ENCODE measurements at regions not wholly inside any gene's neighbourhood (a gene's known extent, or its start where the extent isn't known, plus 50 kb on each side); places are given as distances from the start of the nearest gene placed in this dataset.

- Histone ChIP-seq H3K27me3 (ENCODE audit: control insufficient read depth, insufficient read depth, low read length) (no peaks in the 10 kb centered on the region), H3K36me3 (ENCODE audit: control insufficient read depth, insufficient read depth, low read length) (no peaks in the 10 kb centered on the region), H3K4me3 (ENCODE audit: low read depth, low read length) (no peak overlapping the region), H3K4me1 (ENCODE audit: control insufficient read depth, insufficient read depth, low read length) (no peaks in the 10 kb centered on the region), H3K9ac (ENCODE audit: low read length) (no peak overlapping the region), H3K27ac (ENCODE audit: low read depth, low read length) (no peak overlapping the region), H3K9me3 (ENCODE audit: control insufficient read depth, insufficient read depth, low read depth, low read length) (no peaks in the 10 kb centered on the region; the same call in 1 of the 2 replicates)
Measured at GRCh38 chr13:22425087-22425486, 754.2 kb downstream of the FGF9 start.

GRCh38 chr13:22427066-22427465, 753.7 kb upstream of the SGCG start:
- Histone ChIP-seq H3K4me1 (ENCODE audit: control insufficient read depth, insufficient read depth, low read length) (no peaks in the 10 kb centered on the region), H3K27me3 (ENCODE audit: control insufficient read depth, insufficient read depth, low read length) (no peaks in the 10 kb centered on the region), H3K27ac (ENCODE audit: low read depth, low read length) (no peak overlapping the region), H3K9ac (ENCODE audit: low read length) (no peak overlapping the region), H3K36me3 (ENCODE audit: control insufficient read depth, insufficient read depth, low read length) (no peaks in the 10 kb centered on the region), H3K4me3 (ENCODE audit: low read depth, low read length) (no peak overlapping the region), H3K9me3 (ENCODE audit: control insufficient read depth, insufficient read depth, low read depth, low read length) (no peaks in the 10 kb centered on the region)

DNA sequence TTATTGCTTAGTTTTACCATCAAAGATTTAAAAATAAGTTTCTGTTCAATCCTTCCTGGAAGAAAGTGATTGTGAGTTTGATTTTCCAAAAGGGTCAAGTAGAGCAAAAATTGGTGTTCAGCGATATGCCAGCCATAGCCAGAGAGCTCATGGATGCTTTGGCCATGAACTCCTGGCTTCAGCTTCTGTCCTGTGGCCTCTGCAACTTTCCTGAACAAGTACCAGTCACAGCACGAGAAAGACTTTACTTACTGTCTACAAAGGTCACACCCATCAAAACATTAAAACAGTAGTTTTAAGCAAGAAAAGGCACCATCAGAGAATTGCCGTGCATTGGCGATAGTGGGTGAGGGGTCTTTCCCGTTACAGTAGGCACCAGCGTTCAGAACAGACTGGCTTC, 753.0 kb upstream of the SGCG start:
- Histone ChIP-seq H3K9ac (ENCODE audit: low read length) (no peak overlapping the region), H3K9me3 (ENCODE audit: control insufficient read depth, insufficient read depth, low read depth, low read length) (peaks cover 3% of the 10 kb centered on the region; the same call in 1 of the 2 replicates), H3K27ac (ENCODE audit: low read depth, low read length) (no peak overlapping the region), H3K4me1 (ENCODE audit: control insufficient read depth, insufficient read depth, low read length) (no peaks in the 10 kb centered on the region), H3K27me3 (ENCODE audit: control insufficient read depth, insufficient read depth, low read length) (no peaks in the 10 kb centered on the region), H3K36me3 (ENCODE audit: control insufficient read depth, insufficient read depth, low read length) (no peaks in the 10 kb centered on the region), H3K4me3 (ENCODE audit: low read depth, low read length) (no peak overlapping the region)

DNA sequence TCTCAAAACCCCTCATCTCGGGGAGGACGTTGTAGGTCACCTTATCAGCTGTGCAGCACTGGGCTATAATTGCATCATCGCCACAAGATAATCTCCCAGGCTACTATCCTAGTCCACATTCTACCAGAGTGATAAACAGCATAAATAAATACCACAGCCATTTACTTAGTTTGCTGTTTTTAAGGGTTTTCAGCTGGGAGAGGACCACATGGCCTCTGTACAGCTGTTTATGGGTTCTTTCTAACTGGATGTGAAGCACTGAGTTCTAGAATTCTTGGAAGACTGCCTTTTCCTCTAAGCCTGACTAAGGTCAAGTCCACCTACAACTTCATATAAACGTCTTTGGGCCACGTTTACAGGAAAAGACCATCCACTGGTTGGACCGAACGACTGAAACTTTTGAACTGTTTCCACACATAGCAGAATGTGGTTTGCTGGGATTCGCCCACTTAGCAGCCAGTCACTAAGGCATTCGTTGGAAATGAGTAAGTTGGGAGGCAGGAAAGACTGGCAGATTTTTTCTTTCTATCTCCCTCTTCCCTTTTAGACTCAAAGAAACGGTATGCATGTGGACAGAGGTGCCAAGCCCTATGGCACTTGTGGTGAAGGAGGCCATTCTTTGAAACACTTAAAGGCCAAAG, 752.5 kb upstream of the SGCG start:
- H3K9me3 ChIP-seq (ENCODE audit: control insufficient read depth, insufficient read depth, low read depth, low read length): peaks cover 4% of the 10 kb centered on the region; the same call in 1 of the 2 replicates
- no peak overlapping the region for H3K9ac ChIP-seq (ENCODE audit: low read length)
- no peak overlapping the region for H3K27ac ChIP-seq (ENCODE audit: low read depth, low read length)
- H3K36me3 ChIP-seq (ENCODE audit: control insufficient read depth, insufficient read depth, low read length): no peaks in the 10 kb centered on the region
- H3K4me1 ChIP-seq (ENCODE audit: control insufficient read depth, insufficient read depth, low read length): no peaks in the 10 kb centered on the region
- no peak overlapping the region for H3K4me3 ChIP-seq (ENCODE audit: low read depth, low read length)
- no peaks in the 10 kb centered on the region for H3K27me3 ChIP-seq (ENCODE audit: control insufficient read depth, insufficient read depth, low read length)

GRCh38 chr13:22432690-22433089, 748.1 kb upstream of the SGCG start:
- H3K9ac ChIP-seq (ENCODE audit: low read length): no peak overlapping the region
- no peak overlapping the region for H3K4me3 ChIP-seq (ENCODE audit: low read depth, low read length)
- no peaks in the 10 kb centered on the region for H3K4me1 ChIP-seq (ENCODE audit: control insufficient read depth, insufficient read depth, low read length)
- peaks cover 4% of the 10 kb centered on the region; the same call in 1 of the 2 replicates for H3K9me3 ChIP-seq (ENCODE audit: control insufficient read depth, insufficient read depth, low read depth, low read length)
- H3K27ac ChIP-seq (ENCODE audit: low read depth, low read length): no peak overlapping the region
- H3K36me3 ChIP-seq (ENCODE audit: control insufficient read depth, insufficient read depth, low read length): no peaks in the 10 kb centered on the region
- H3K27me3 ChIP-seq (ENCODE audit: control insufficient read depth, insufficient read depth, low read length): no peaks in the 10 kb centered on the region

- no peak overlapping the region for H3K9ac ChIP-seq (ENCODE audit: low read length)
- no peaks in the 10 kb centered on the region for H3K36me3 ChIP-seq (ENCODE audit: control insufficient read depth, insufficient read depth, low read length)
- peaks cover 4% of the 10 kb centered on the region; the same call in 1 of the 2 replicates for H3K4me1 ChIP-seq (ENCODE audit: control insufficient read depth, insufficient read depth, low read length)
- no peaks in the 10 kb centered on the region for H3K27me3 ChIP-seq (ENCODE audit: control insufficient read depth, insufficient read depth, low read length)
- no peak overlapping the region for H3K27ac ChIP-seq (ENCODE audit: low read depth, low read length)
- no peaks in the 10 kb centered on the region for H3K9me3 ChIP-seq (ENCODE audit: control insufficient read depth, insufficient read depth, low read depth, low read length)
- no peak overlapping the region for H3K4me3 ChIP-seq (ENCODE audit: low read depth, low read length)
Measured at GRCh38 chr13:22447132-22447886, 733.5 kb upstream of the SGCG start.

DNA sequence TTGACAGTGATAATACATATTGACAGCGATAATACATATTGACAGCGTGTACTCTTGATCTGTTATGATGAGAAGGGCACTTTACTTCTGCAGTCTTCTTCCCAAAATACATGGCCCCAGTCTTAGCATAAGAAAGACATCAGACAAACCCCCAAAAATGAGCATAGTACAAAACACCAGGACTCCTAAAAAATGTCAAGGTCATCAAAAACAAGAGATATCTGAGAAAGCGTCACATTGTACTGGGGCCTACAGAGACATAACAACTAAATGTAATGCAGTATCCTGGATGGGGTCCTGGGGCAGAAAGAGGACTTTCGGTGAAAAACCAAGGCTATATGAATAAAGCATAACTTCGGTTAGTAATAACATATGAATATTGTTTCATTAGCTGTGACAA, 731.5 kb upstream of the SGCG start:
- Histone ChIP-seq H3K27me3 (ENCODE audit: control insufficient read depth, insufficient read depth, low read length) (no peaks in the 10 kb centered on the region), H3K4me3 (ENCODE audit: low read depth, low read length) (no peak overlapping the region), H3K36me3 (ENCODE audit: control insufficient read depth, insufficient read depth, low read length) (no peaks in the 10 kb centered on the region), H3K9ac (ENCODE audit: low read length) (no peak overlapping the region), H3K9me3 (ENCODE audit: control insufficient read depth, insufficient read depth, low read depth, low read length) (no peaks in the 10 kb centered on the region), H3K4me1 (ENCODE audit: control insufficient read depth, insufficient read depth, low read length) (peaks cover 6% of the 10 kb centered on the region; the same call in 1 of the 2 replicates), H3K27ac (ENCODE audit: low read depth, low read length) (no peak overlapping the region)

- Histone ChIP-seq H3K27ac (ENCODE audit: low read depth, low read length) (no peak overlapping the region), H3K27me3 (ENCODE audit: control insufficient read depth, insufficient read depth, low read length) (no peaks in the 10 kb centered on the region), H3K9me3 (ENCODE audit: control insufficient read depth, insufficient read depth, low read depth, low read length) (no peaks in the 10 kb centered on the region), H3K36me3 (ENCODE audit: control insufficient read depth, insufficient read depth, low read length) (no peaks in the 10 kb centered on the region), H3K4me3 (ENCODE audit: low read depth, low read length) (no peak overlapping the region), H3K9ac (ENCODE audit: low read length) (no peak overlapping the region), H3K4me1 (ENCODE audit: control insufficient read depth, insufficient read depth, low read length) (peaks cover 27% of the 10 kb centered on the region)
Measured at GRCh38 chr13:22451327-22451741, 729.4 kb upstream of the SGCG start.

GRCh38 chr13:22454586-22454985, 726.2 kb upstream of the SGCG start:
- no peaks in the 10 kb centered on the region for H3K36me3 ChIP-seq (ENCODE audit: control insufficient read depth, insufficient read depth, low read length)
- H3K27ac ChIP-seq (ENCODE audit: low read depth, low read length): no peak overlapping the region
- peaks cover 29% of the 10 kb centered on the region for H3K4me1 ChIP-seq (ENCODE audit: control insufficient read depth, insufficient read depth, low read length)
- no peak overlapping the region for H3K4me3 ChIP-seq (ENCODE audit: low read depth, low read length)
- no peaks in the 10 kb centered on the region for H3K9me3 ChIP-seq (ENCODE audit: control insufficient read depth, insufficient read depth, low read depth, low read length)
- H3K9ac ChIP-seq (ENCODE audit: low read length): no peak overlapping the region
- no peaks in the 10 kb centered on the region for H3K27me3 ChIP-seq (ENCODE audit: control insufficient read depth, insufficient read depth, low read length)

GRCh38 chr13:22455036-22455435, 725.7 kb upstream of the SGCG start:
- H3K9ac ChIP-seq (ENCODE audit: low read length): no peak overlapping the region
- no peak overlapping the region for H3K27ac ChIP-seq (ENCODE audit: low read depth, low read length)
- peaks cover 29% of the 10 kb centered on the region for H3K4me1 ChIP-seq (ENCODE audit: control insufficient read depth, insufficient read depth, low read length)

GRCh38 chr13:22461854-22462490, 718.8 kb upstream of the SGCG start:
- Histone ChIP-seq H3K27me3 (ENCODE audit: control insufficient read depth, insufficient read depth, low read length) (no peaks in the 10 kb centered on the region), H3K9me3 (ENCODE audit: control insufficient read depth, insufficient read depth, low read depth, low read length) (no peaks in the 10 kb centered on the region), H3K4me1 (ENCODE audit: control insufficient read depth, insufficient read depth, low read length) (no peaks in the 10 kb centered on the region), H3K9ac (ENCODE audit: low read length) (no peak overlapping the region), H3K4me3 (ENCODE audit: low read depth, low read length) (no peak overlapping the region), H3K27ac (ENCODE audit: low read depth, low read length) (no peak overlapping the region), H3K36me3 (ENCODE audit: control insufficient read depth, insufficient read depth, low read length) (no peaks in the 10 kb centered on the region)

More at GRCh38 chr13:22455036-22455435, 725.7 kb upstream of the SGCG start:
- Histone ChIP-seq H3K36me3 (ENCODE audit: control insufficient read depth, insufficient read depth, low read length) (no peaks in the 10 kb centered on the region), H3K9me3 (ENCODE audit: control insufficient read depth, insufficient read depth, low read depth, low read length) (no peaks in the 10 kb centered on the region), H3K4me3 (ENCODE audit: low read depth, low read length) (no peak overlapping the region), H3K27me3 (ENCODE audit: control insufficient read depth, insufficient read depth, low read length) (no peaks in the 10 kb centered on the region)
